HepG2 (cell line): ENCODE measurements at regions not wholly inside any gene's neighbourhood (a gene's known extent, or its start where the extent isn't known, plus 50 kb on each side); places are given as distances from the start of the nearest gene placed in this dataset.

Experiments
- ATAC-seq: fragments of 200-7000 bp; cut with Tn5 transposase; 3 replicates; pipeline ENCODE4 v1.9.1; 2020; ENCODE audit warnings: mild to moderate bottlenecking, moderate library complexity
- BruUV-seq: library from RNA; stranded (reverse); fragments of 400-500 nt; replicated peaks from 2 replicates; lab custom pipeline; 2021; lab: Mats Ljungman, UMichigan
- CTCF ChIA-PET: fragments of 300-600 bp; formaldehyde crosslinking; extraction: SDS; loops from one replicate; lab custom pipeline; 2021; ENCODE audit warnings: low total read pairs, inconsistent platforms, low intra/inter-chr PET ratio; lab: Yijun Ruan, JAX
- POLR2A ChIA-PET: fragments of 350-600 bp; sonication (Branson Sonifier 250); formaldehyde crosslinking; loops from one replicate; lab custom pipeline; 2020; ENCODE audit warnings: antibody characterized with exemption, inconsistent platforms; lab: Yijun Ruan, JAX
- DNase-seq: peaks from one replicate; pipeline ENCODE4 v3.0.0-alpha.2; 2015; ENCODE audit warnings: low spot score
- FAIRE-seq: peaks from 3 replicates; lab custom pipeline; 2011; peaks lifted over from hg19 to GRCh38; lab: Jason Lieb, UNC
- H2AFZ ChIP-seq: one replicate; pipeline ENCODE4 v1.6.1; 2011; ENCODE audit warnings: low read length, inconsistent platforms
- H3K27ac ChIP-seq: fragments of 300-600 bp; 3 replicates; pipeline ENCODE4 v1.8.0; 2011; ENCODE audit warnings: mixed run types, mild to moderate bottlenecking, mixed read lengths, low read length, inconsistent platforms; ENCODE audit not compliant: insufficient read depth; ENCODE audit errors: extremely low read length
- H3K27me3 ChIP-seq, 2 experiments: fragments of 200-600 bp in 1 of 2; 2 replicates in 1 of 2; 3 replicates in 1 of 2; pipeline versions ENCODE4 v1.6.0 to v1.8.0; 2011; ENCODE audit warnings: low read length in 2 of 2, mild to moderate bottlenecking in 2 of 2, moderate library complexity in 2 of 2, inconsistent platforms in 1 of 2; ENCODE audit not compliant: insufficient read depth in 2 of 2, control insufficient read depth in 1 of 2
- H3K36me3 ChIP-seq, 2 experiments: fragments of 200-600 bp in 1 of 2; replicated peaks in 1 of 2; 2 replicates in 1 of 2; 3 replicates in 1 of 2; pipeline versions ENCODE4 v1.5.1 to v1.8.0; 2011; ENCODE audit warnings: low read length in 2 of 2, inconsistent platforms in 1 of 2; ENCODE audit not compliant: insufficient read depth in 2 of 2, control insufficient read depth in 1 of 2
- H3K4me1 ChIP-seq: 2 replicates; pipeline ENCODE4 v1.5.1; 2012; ENCODE audit warnings: low read length, inconsistent platforms; ENCODE audit not compliant: insufficient read depth
- H3K4me2 ChIP-seq: 2 replicates; pipeline ENCODE4 v1.6.0; 2011; ENCODE audit warnings: low read depth, low read length, inconsistent platforms
- H3K4me3 ChIP-seq, 3 experiments: fragments of 200-600 bp in 1 of 3; sonication (generic), shearing (Covaris generic) in 1 of 3; replicated peaks in 1 of 3; 2 replicates each; pipeline ENCODE4 v1.5.1; 2011 to 2016; ENCODE audit warnings: low read length in 3 of 3, inconsistent platforms in 2 of 3, low read depth in 2 of 3, mild to moderate bottlenecking in 2 of 3, control low read depth in 1 of 3, mixed read lengths in 1 of 3; ENCODE audit not compliant: insufficient read depth in 1 of 3
- H3K79me2 ChIP-seq: one replicate; pipeline ENCODE4 v1.6.1; 2011; ENCODE audit warnings: low read length, inconsistent platforms; ENCODE audit not compliant: insufficient read depth
- H3K9ac ChIP-seq: 2 replicates; pipeline ENCODE4 v1.6.0; 2011; ENCODE audit warnings: mild to moderate bottlenecking, low read depth, low read length, inconsistent platforms; ENCODE audit not compliant: insufficient read depth
- H3K9me3 ChIP-seq: 2 replicates; pipeline ENCODE4 v1.5.1; 2012; ENCODE audit warnings: mild to moderate bottlenecking, low read length
- H4K20me1 ChIP-seq: 2 replicates; pipeline ENCODE4 v1.6.0; 2011; ENCODE audit warnings: inconsistent platforms, mild to moderate bottlenecking, low read length, moderate library complexity; ENCODE audit not compliant: insufficient read depth
- ATF1 ChIP-seq: IDR thresholded peaks from 2 replicates; pipeline ENCODE4 v1.6.1; 2016; ENCODE audit warnings: mild to moderate bottlenecking, control low read depth
- CAMTA2 ChIP-seq: sonication (generic); formaldehyde crosslinking; IDR thresholded peaks from 2 replicates; pipeline ENCODE4 v1.4.0; 2020; ENCODE audit warnings: mild to moderate bottlenecking, missing genetic modification reagents, borderline replicate concordance
- CBX1 ChIP-seq: IDR thresholded peaks from one replicate; pipeline ENCODE4 v1.6.1; 2016; ENCODE audit warnings: antibody characterized with exemption, low read depth
- CENPT ChIP-seq: sonication (generic); formaldehyde crosslinking; IDR thresholded peaks from 2 replicates; pipeline ENCODE4 v1.8.0; 2022; ENCODE audit warnings: low read depth, mild to moderate bottlenecking, moderate library complexity, missing genetic modification reagents
- GATA4 ChIP-seq: sonication (generic); IDR thresholded peaks from 2 replicates; pipeline ENCODE4 v1.6.1; 2016; ENCODE audit warnings: antibody characterized with exemption, low read depth, borderline replicate concordance
- HOMEZ ChIP-seq: IDR thresholded peaks from 2 replicates; pipeline ENCODE4 v1.6.1; 2016; ENCODE audit warnings: low read depth
- JARID2 ChIP-seq: sonication (generic); formaldehyde crosslinking; IDR thresholded peaks from 2 replicates; pipeline ENCODE4 v1.8.1; 2023; ENCODE audit warnings: missing genetic modification reagents, inconsistent platforms; ENCODE audit not compliant: insufficient replicate concordance
- SOX6 ChIP-seq, 2 experiments: fragments of 450-650 bp in 1 of 2; sonication (generic) in 1 of 2; formaldehyde crosslinking in 1 of 2; IDR thresholded peaks; 2 replicates each; pipeline versions ENCODE4 v1.4.0 to v1.6.1; 2017 to 2020; ENCODE audit warnings: antibody characterized with exemption in 1 of 2, mild to moderate bottlenecking in 1 of 2, missing genetic modification reagents in 1 of 2
- TOE1 ChIP-seq: sonication (generic); formaldehyde crosslinking; IDR thresholded peaks from 2 replicates; pipeline ENCODE4 v1.4.0; 2020; ENCODE audit warnings: mild to moderate bottlenecking, missing genetic modification reagents
- ZBTB14 ChIP-seq: sonication (generic); formaldehyde crosslinking; IDR thresholded peaks from 2 replicates; pipeline ENCODE4 v1.4.0; 2020; ENCODE audit warnings: missing genetic modification reagents
- ZNF17 ChIP-seq: sonication (generic); formaldehyde crosslinking; IDR thresholded peaks from 2 replicates; pipeline ENCODE4 v1.5.0; 2020; ENCODE audit warnings: mild to moderate bottlenecking, missing genetic modification reagents
- ZNF451 ChIP-seq: sonication (generic); formaldehyde crosslinking; IDR thresholded peaks from 2 replicates; pipeline ENCODE4 v1.5.0; 2020; ENCODE audit warnings: mild to moderate bottlenecking, missing genetic modification reagents
- ZNF570 ChIP-seq: sonication (generic); formaldehyde crosslinking; IDR thresholded peaks from 2 replicates; pipeline ENCODE4 v1.4.0; 2020; ENCODE audit warnings: mild to moderate bottlenecking, missing genetic modification reagents, borderline replicate concordance
- ZNF597 ChIP-seq: sonication (generic); formaldehyde crosslinking; IDR thresholded peaks from 2 replicates; pipeline ENCODE4 v1.5.0; 2020; ENCODE audit warnings: missing genetic modification reagents
- ZNF691 ChIP-seq: sonication (generic); formaldehyde crosslinking; IDR thresholded peaks from 2 replicates; pipeline ENCODE4 v1.4.0; 2020; ENCODE audit warnings: missing genetic modification reagents, low read depth, mild to moderate bottlenecking, borderline replicate concordance
- ZNF724P ChIP-seq: sonication (generic); formaldehyde crosslinking; IDR thresholded peaks from 2 replicates; pipeline ENCODE4 v1.8.0; 2022; ENCODE audit warnings: missing genetic modification reagents, borderline replicate concordance
- ZNF883 ChIP-seq: sonication (generic); formaldehyde crosslinking; IDR thresholded peaks from 2 replicates; pipeline ENCODE4 v1.5.1; 2020; ENCODE audit warnings: mild to moderate bottlenecking, missing genetic modification reagents; ENCODE audit errors: not compliant biosample characterization
- in situ Hi-C: cut with HindIII; loops from 2 replicates; pipeline ENCODE4 v1.10.0; 2017; ENCODE audit warnings: low pct_unique_long_range_greater_than_20kb; ENCODE audit not compliant: extremely low pct_ligation_motif_present
- intact Hi-C: fragments of 100-400 bp; cut with micrococcal nuclease; formaldehyde crosslinking; loops from one replicate; pipeline ENCODE4 v1.10.0; 2022; ENCODE audit not compliant: unreplicated experiment

- CTCF ChIA-PET: no interaction called here
- no peak overlapping the region for H3K27ac ChIP-seq
- H3K4me3 ChIP-seq: no peak overlapping the region
- no peaks in the 10 kb centered on the region for H3K4me1 ChIP-seq
- peaks cover 94% of the 10 kb centered on the region for H3K9me3 ChIP-seq
- no peak overlapping the region for H2AFZ ChIP-seq
- intact Hi-C loops: no loop called here
- no peak for TF ChIP-seq CBX1
- TF ChIP-seq GATA4: no peak
- TF ChIP-seq ZNF724P: no peak
- TF ChIP-seq ZBTB14 (CRISPR knock-in tag): no peak
- no peak for TF ChIP-seq CAMTA2
- no peak for TF ChIP-seq ZNF451 (CRISPR knock-in tag)
- no peak for TF ChIP-seq TOE1 (CRISPR knock-in tag)
- TF ChIP-seq ZNF883 (CRISPR knock-in tag): no peak
- TF ChIP-seq ZNF17 (CRISPR knock-in tag): no peak
- TF ChIP-seq JARID2 (CRISPR knock-in tag): no peak
- no peak for TF ChIP-seq ZNF570 (CRISPR knock-in tag)
- TF ChIP-seq SOX6 (IDR thresholded peaks at IDR 0.05): no peak
- no peak for TF ChIP-seq SOX6 (CRISPR knock-in tag; IDR thresholded peaks at IDR 0.05)
- no peak for TF ChIP-seq HOMEZ (CRISPR knock-in tag)
- no peak for TF ChIP-seq ZNF691 (CRISPR knock-in tag)
- TF ChIP-seq CENPT (CRISPR knock-in tag): no peak
- TF ChIP-seq ATF1 (CRISPR knock-in tag): no peak
- no peak for TF ChIP-seq ZNF597 (CRISPR knock-in tag)
- no peaks in the 10 kb centered on the region for H3K79me2 ChIP-seq
- BruUV-seq: no TSS peak
- no peaks in the 10 kb centered on the region for H3K27me3 ChIP-seq
- no peak for ATAC-seq
- in situ Hi-C loops: no loop called here
- H3K4me2 ChIP-seq: no peak overlapping the region
- DNase-seq: no peak
- no peak overlapping the region for H3K9ac ChIP-seq
- no peaks in the 10 kb centered on the region for H3K36me3 ChIP-seq
- FAIRE-seq: no peak
- H4K20me1 ChIP-seq: no peaks in the 10 kb centered on the region
- POLR2A ChIA-PET: no interaction called here
Observed at GRCh38 chr15:47872208-47872607, 154.9 kb downstream of the SEMA6D start.
